GM12891 (cell line): ENCODE measurements at regions not wholly inside any gene's neighbourhood (a gene's known extent, or its start where the extent isn't known, plus 50 kb on each side); places are given as distances from the start of the nearest gene placed in this dataset.

ENCODE experiments used
- DNase-seq: peaks from one replicate; pipeline ENCODE4 v3.0.0; 2011; ENCODE audit warnings: low spot score; ENCODE audit not compliant: insufficient read length
- FAIRE-seq: peaks from 2 replicates; lab custom pipeline; 2011; peaks lifted over from hg19 to GRCh38; lab: Jason Lieb, UNC
- PAX5 ChIP-seq: IDR thresholded peaks from 2 replicates; pipeline ENCODE4 v1.6.1; 2011; ENCODE audit warnings: low read length, moderate library complexity, mild to moderate bottlenecking; ENCODE audit not compliant: insufficient read depth, severe bottlenecking
- POLR2A ChIP-seq: IDR thresholded peaks from 2 replicates; pipeline ENCODE4 v1.6.1; 2011; ENCODE audit warnings: low read depth, low read length, control low read depth
- POLR2AphosphoS5 ChIP-seq: IDR thresholded peaks from 2 replicates; pipeline ENCODE4 v1.6.1; 2011; ENCODE audit warnings: low read depth, low read length, control low read depth
- POU2F2 ChIP-seq: IDR thresholded peaks from 2 replicates; pipeline ENCODE4 v1.6.1; 2011; ENCODE audit warnings: low read depth, mild to moderate bottlenecking, control low read depth, low read length, moderate library complexity
- SPI1 ChIP-seq: IDR thresholded peaks from 2 replicates; pipeline ENCODE4 v1.6.1; 2011; ENCODE audit warnings: low read depth, low read length, control low read depth
- TAF1 ChIP-seq: IDR thresholded peaks from 2 replicates; pipeline ENCODE4 v1.6.1; 2011; ENCODE audit warnings: low read depth, low read length, control low read depth

- FAIRE-seq (no peak), DNase-seq (no peak)
- no peak for TF ChIP-seq POLR2A
- TF ChIP-seq PAX5: no peak
- TF ChIP-seq SPI1: no peak
- TF ChIP-seq POU2F2: no peak
- no peak for TF ChIP-seq POLR2AphosphoS5
- TF ChIP-seq TAF1: no peak
Observed at GRCh38 chr5:169422087-169422486, 121.1 kb upstream of the SLIT3 start.

- FAIRE-seq (no peak), DNase-seq (no peak)
- TF ChIP-seq PAX5 (no peak), POU2F2 (no peak)
Observed at GRCh38 chr5:169421677-169422076, 120.7 kb upstream of the SLIT3 start.

GRCh38 chr5:169417676-169418075 is 116.7 kb upstream of the SLIT3 start:
- FAIRE-seq (no peak), DNase-seq (no peak)
- TF ChIP-seq TAF1: no peak
- TF ChIP-seq POU2F2: no peak
- no peak for TF ChIP-seq POLR2A

DNA sequence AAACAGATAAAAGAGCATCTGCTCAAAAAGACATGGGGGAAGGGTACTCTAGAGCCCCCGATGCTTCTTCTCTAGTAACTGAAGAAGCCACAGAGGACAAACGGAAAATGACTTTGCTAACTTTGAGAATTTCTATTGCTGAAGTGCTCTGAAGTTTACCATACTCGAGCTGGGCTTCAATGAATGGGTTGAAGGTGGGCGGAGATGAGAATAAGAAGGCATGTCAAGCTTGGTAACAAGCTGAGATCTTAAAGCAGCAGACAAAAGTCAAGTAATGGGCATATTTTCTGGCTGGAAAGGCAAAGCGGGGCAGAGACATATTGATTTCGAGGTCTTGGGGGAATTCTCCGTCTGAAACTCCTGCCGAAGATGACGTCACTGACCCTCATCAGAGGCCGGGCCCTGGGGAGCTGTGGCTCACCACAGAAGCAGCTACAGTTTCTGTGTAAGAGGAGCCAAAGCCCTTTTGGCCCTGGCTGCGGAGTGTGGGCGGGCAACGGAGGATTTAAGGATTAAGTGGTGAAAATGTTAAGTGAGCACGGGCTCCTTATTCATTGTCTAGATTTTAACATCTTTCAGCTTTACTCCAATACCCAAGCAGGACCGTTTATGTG is 115.8 kb upstream of the SLIT3 start:
- FAIRE-seq: no peak
- no peak for DNase-seq
- TF ChIP-seq POLR2A: no peak
- no peak for TF ChIP-seq SPI1
- TF ChIP-seq POLR2AphosphoS5: no peak
- TF ChIP-seq POU2F2: no peak
- TF ChIP-seq PAX5: no peak
- no peak for TF ChIP-seq TAF1

- TF ChIP-seq POU2F2 (no peak), PAX5 (no peak), SPI1 (no peak), TAF1 (no peak), POLR2A (no peak), POLR2AphosphoS5 (no peak)
- DNase-seq (no peak), FAIRE-seq (no peak)
Observed at GRCh38 chr5:169415948-169416347, 115.0 kb upstream of the SLIT3 start.

DNA sequence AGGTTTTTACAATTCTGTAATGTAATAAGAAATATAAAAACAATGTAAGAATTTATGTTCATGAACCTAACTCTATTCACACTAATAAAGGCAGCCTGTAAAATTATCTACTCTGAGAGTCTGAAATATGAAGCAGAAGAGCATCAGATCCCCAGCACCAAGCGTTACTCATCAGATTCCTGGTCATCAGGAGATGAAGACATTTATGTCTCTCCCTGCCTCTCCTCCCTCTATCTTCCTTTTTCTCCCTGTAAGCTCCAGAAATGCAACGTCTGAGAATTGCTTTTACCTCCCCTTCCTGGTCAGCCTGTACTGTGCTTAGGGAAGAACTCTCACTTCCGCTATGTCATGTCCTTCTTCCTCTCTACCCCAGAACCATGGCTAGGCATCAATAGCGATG is 114.4 kb upstream of the SLIT3 start:
- FAIRE-seq: no peak
- no peak for TF ChIP-seq POLR2A
- TF ChIP-seq POLR2AphosphoS5: no peak
- no peak for TF ChIP-seq TAF1
- TF ChIP-seq SPI1: no peak
- no peak for TF ChIP-seq POU2F2
- no peak for TF ChIP-seq PAX5
- no peak for DNase-seq

- TF ChIP-seq POLR2AphosphoS5: no peak
- TF ChIP-seq PAX5: no peak
- TF ChIP-seq SPI1: no peak
- TF ChIP-seq TAF1: no peak
- TF ChIP-seq POLR2A: no peak
- TF ChIP-seq POU2F2: no peak
- FAIRE-seq: no peak
- no peak for DNase-seq
Observed at GRCh38 chr5:169413416-169413815, 112.5 kb upstream of the SLIT3 start.

- FAIRE-seq: no peak
- DNase-seq: no peak
- TF ChIP-seq POLR2AphosphoS5: no peak
- TF ChIP-seq POLR2A: no peak
- TF ChIP-seq PAX5: no peak
- no peak for TF ChIP-seq POU2F2
- TF ChIP-seq SPI1: no peak
- TF ChIP-seq TAF1: no peak
Observed at GRCh38 chr5:169412831-169413230, 111.9 kb upstream of the SLIT3 start.

DNA sequence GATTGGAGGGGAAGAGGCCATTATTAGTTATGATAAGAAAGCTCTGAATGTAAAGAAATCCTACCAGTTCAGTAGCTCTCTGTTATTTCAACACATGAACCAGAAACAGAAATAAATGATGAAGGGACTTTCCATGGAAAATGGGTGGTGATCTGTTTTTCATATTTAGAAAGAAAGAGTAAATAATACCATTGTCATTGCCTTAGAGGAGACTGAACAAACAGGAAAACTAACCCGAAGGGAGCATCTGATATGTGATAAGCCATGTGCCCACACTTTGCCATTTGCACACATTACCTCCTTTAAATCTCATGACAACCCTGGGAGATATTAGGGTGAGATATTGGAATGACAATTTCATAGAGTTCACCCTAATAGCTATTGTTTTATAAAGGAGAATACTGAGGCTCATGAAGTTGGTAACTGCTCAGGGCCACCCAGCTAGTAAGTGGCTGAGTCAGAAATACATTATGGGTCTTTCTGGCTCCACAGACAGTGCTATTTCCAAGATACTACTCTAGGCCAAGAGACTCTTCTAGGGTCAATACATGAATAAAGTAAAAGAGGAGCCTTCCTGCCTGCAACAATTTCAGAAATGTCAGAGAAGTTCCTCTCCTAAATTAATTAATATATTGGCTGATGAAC is 111.0 kb upstream of the SLIT3 start:
- no peak for TF ChIP-seq SPI1
- TF ChIP-seq POLR2AphosphoS5: no peak
- no peak for TF ChIP-seq POU2F2
- TF ChIP-seq TAF1: no peak
- no peak for TF ChIP-seq POLR2A
- TF ChIP-seq PAX5: no peak
- DNase-seq (no peak), FAIRE-seq (no peak)

GRCh38 chr5:169410996-169411783 is 110.3 kb upstream of the SLIT3 start:
- no peak for DNase-seq
- FAIRE-seq: no peak
- TF ChIP-seq SPI1 (no peak), POU2F2 (no peak), POLR2AphosphoS5 (no peak), TAF1 (no peak), PAX5 (no peak), POLR2A (no peak)

GRCh38 chr5:169408731-169409130 is 107.8 kb upstream of the SLIT3 start:
- DNase-seq (no peak), FAIRE-seq (no peak)
- no peak for TF ChIP-seq PAX5
- no peak for TF ChIP-seq TAF1
- no peak for TF ChIP-seq SPI1
- TF ChIP-seq POLR2AphosphoS5: no peak
- TF ChIP-seq POLR2A: no peak
- TF ChIP-seq POU2F2: no peak
